SK-N-MC (cell line): ENCODE measurements at regions not wholly inside any gene's neighbourhood (a gene's known extent, or its start where the extent isn't known, plus 50 kb on each side); places are given as distances from the start of the nearest gene placed in this dataset.

Source experiments
- DNase-seq: peaks from one replicate; pipeline ENCODE4 v3.0.0-alpha.2; 2011; ENCODE audit warnings: low read depth, low spot score
- H3K27ac ChIP-seq: fragments of 200-600 bp; sonication (generic); 2 replicates; pipeline ENCODE4 v1.5.1; 2016; ENCODE audit warnings: mixed run types
- H3K36me3 ChIP-seq: fragments of 200-600 bp; sonication (generic); 2 replicates; pipeline ENCODE4 v1.6.1; 2017; ENCODE audit warnings: antibody characterized with exemption, low read length, mixed read lengths; ENCODE audit not compliant: insufficient read depth
- H3K4me3 ChIP-seq: fragments of 200-600 bp; sonication (generic); 2 replicates; pipeline ENCODE4 v1.5.1; 2016
- H3K9ac ChIP-seq: fragments of 200-600 bp; sonication (generic); 2 replicates; pipeline ENCODE4 v1.8.0; 2017; ENCODE audit warnings: mixed run types, mixed read lengths; ENCODE audit not compliant: insufficient read length
- H3K9me3 ChIP-seq: fragments of 200-600 bp; sonication (generic); 2 replicates; pipeline ENCODE4 v1.6.1; 2017; ENCODE audit warnings: low read depth, mild to moderate bottlenecking, antibody characterized with exemption, low read length, moderate library complexity, mixed read lengths
- EZH2 ChIP-seq: fragments of 200-600 bp; sonication (generic); IDR thresholded peaks from one replicate; pipeline ENCODE4 v1.6.1; 2017; ENCODE audit warnings: antibody characterized with exemption
- FOXP2 ChIP-seq: optimal IDR thresholded peaks from 2 replicates; pipeline ENCODE3; 2011; ENCODE audit warnings: mild to moderate bottlenecking, moderate library complexity; ENCODE audit not compliant: insufficient read depth; ENCODE audit errors: extremely low read length, control extremely low read depth
- POLR2AphosphoS5 ChIP-seq: IDR thresholded peaks from 2 replicates; pipeline ENCODE4 v1.6.1; 2012; ENCODE audit warnings: mild to moderate bottlenecking, low read depth, low read length, borderline replicate concordance

DNA sequence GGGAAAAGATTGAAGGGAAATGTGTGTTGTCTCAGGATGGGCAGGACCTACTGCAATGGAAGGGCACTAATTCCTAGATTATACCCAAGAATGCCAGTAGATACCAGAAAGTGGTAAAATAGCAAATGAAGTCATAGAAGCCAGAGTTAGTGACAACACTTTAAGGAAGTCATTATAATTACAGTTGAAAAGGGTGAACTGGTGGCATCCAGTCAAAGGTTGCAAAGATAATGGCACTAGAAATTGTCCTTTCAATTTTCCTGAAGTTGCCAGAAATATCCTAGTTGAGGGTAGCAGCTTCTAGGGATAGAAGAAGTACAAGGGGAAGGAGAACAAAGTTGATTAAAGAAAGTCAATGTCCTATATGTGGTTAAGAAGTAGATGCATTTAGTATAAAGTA lies 68.8 kb upstream of the GLS start:
- Histone ChIP-seq H3K36me3 (no peaks in the 10 kb centered on the region), H3K9ac (no peak overlapping the region), H3K4me3 (no peak overlapping the region), H3K27ac (no peak overlapping the region), H3K9me3 (no peaks in the 10 kb centered on the region)
- TF ChIP-seq EZH2 (no peak), FOXP2 (no peak), POLR2AphosphoS5 (no peak)
- DNase-seq = no peak

GRCh38 chr2:190812506-190813294 lies 67.9 kb upstream of the GLS start:
- H3K9ac ChIP-seq = no peak overlapping the region
- H3K27ac ChIP-seq = no peak overlapping the region
- no peak for TF ChIP-seq EZH2
- TF ChIP-seq POLR2AphosphoS5 = no peak
- no peak for TF ChIP-seq FOXP2
- no peak overlapping the region for H3K4me3 ChIP-seq
- DNase-seq = no peak
- H3K36me3 ChIP-seq = no peaks in the 10 kb centered on the region
- no peaks in the 10 kb centered on the region for H3K9me3 ChIP-seq

DNA sequence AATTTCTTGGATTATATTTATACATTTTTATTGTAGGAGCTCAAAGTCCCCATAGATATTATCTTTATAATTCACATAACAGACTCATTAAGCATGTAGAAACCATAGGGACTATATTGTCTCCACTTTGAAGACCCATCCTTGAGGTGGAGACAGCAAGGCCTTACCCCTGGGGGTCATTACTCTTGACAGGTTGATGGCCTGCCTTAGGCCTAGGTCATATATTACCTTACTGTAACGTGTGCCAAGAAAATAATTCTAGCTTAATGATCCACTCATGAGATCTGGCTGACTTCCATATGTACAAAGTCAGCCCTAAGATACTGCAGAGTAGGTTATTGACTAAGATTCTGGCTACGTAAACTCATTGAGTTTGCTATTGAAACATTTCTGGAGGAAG lies 65.4 kb upstream of the GLS start:
- H3K4me3 ChIP-seq = no peak overlapping the region
- no peak overlapping the region for H3K9ac ChIP-seq
- no peak for DNase-seq
- no peaks in the 10 kb centered on the region for H3K9me3 ChIP-seq
- H3K27ac ChIP-seq = no peak overlapping the region
- H3K36me3 ChIP-seq = no peaks in the 10 kb centered on the region
- TF ChIP-seq EZH2 (no peak), POLR2AphosphoS5 (no peak), FOXP2 (no peak)

DNA sequence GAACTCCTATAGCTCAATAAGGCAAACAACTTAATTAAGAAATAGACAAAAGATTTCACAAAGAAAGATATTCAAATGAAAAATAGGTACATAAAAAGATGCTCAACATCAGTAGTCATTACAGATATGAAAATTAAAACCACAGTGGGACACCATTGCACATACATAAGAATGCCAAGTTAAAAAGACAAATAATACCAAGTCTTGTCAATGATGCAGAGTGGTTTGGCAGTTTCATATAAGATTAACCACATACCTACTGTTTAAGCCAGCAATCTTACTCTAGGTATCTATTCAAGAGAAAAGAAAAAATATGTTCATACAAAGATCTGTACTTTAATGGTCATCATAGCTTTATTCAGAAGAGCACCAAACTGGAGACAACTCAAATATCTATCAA lies 63.5 kb upstream of the GLS start:
- H3K36me3 ChIP-seq = no peaks in the 10 kb centered on the region
- H3K4me3 ChIP-seq = no peak overlapping the region
- H3K9ac ChIP-seq = no peak overlapping the region
- TF ChIP-seq EZH2 (no peak), FOXP2 (no peak), POLR2AphosphoS5 (no peak)
- H3K9me3 ChIP-seq = no peaks in the 10 kb centered on the region
- DNase-seq = no peak
- H3K27ac ChIP-seq = no peak overlapping the region

- no peak overlapping the region for H3K9ac ChIP-seq
- no peak overlapping the region for H3K4me3 ChIP-seq
- no peaks in the 10 kb centered on the region for H3K36me3 ChIP-seq
- no peak for DNase-seq
- H3K27ac ChIP-seq = no peak overlapping the region
- TF ChIP-seq EZH2 (no peak), FOXP2 (no peak), POLR2AphosphoS5 (no peak)
- H3K9me3 ChIP-seq = no peaks in the 10 kb centered on the region
These were observed 60.8 kb upstream of the GLS start for GRCh38 chr2:190819840-190820301.

DNA sequence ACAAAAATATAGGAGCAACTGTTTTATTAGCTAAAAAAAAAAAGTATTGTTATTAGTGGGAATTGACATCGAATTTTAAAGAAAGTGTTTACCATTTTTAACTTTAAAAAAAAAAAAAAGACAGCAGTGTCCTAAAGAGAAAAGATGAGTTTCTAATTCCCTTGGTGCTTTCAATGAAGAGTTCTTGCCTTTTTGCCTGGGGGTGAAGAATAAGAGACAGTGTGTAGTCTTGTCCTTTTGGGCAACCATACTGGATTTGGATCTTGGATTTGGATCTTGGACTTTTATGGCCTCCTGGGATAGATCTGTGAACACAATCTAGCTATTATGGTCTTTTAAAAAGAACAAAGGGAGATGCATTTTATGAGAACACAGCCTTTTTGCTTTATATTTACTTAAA lies 60.2 kb upstream of the GLS start:
- Histone ChIP-seq H3K27ac (no peak overlapping the region), H3K36me3 (no peaks in the 10 kb centered on the region), H3K4me3 (no peak overlapping the region), H3K9ac (no peak overlapping the region), H3K9me3 (no peaks in the 10 kb centered on the region)
- DNase-seq = no peak
- TF ChIP-seq POLR2AphosphoS5 = no peak
- TF ChIP-seq FOXP2 = no peak

- Histone ChIP-seq H3K9me3 (no peaks in the 10 kb centered on the region), H3K9ac (no peak overlapping the region), H3K4me3 (no peak overlapping the region), H3K36me3 (no peaks in the 10 kb centered on the region), H3K27ac (no peak overlapping the region)
- no peak for TF ChIP-seq EZH2
- no peak for TF ChIP-seq POLR2AphosphoS5
- no peak for TF ChIP-seq FOXP2
- DNase-seq = no peak
These were observed 58.6 kb upstream of the GLS start for GRCh38 chr2:190822043-190822442.

- H3K4me3 ChIP-seq = no peak overlapping the region
- H3K27ac ChIP-seq = no peak overlapping the region
- TF ChIP-seq FOXP2 (no peak), POLR2AphosphoS5 (no peak), EZH2 (no peak)
- no peaks in the 10 kb centered on the region for H3K9me3 ChIP-seq
- no peak overlapping the region for H3K9ac ChIP-seq
- DNase-seq = no peak
- H3K36me3 ChIP-seq = no peaks in the 10 kb centered on the region
These were observed 52.9 kb upstream of the GLS start for GRCh38 chr2:190827720-190828119.

GRCh38 chr2:190829642-190830041 lies 51.0 kb upstream of the GLS start:
- Histone ChIP-seq H3K9ac (no peak overlapping the region), H3K36me3 (no peaks in the 10 kb centered on the region), H3K9me3 (no peaks in the 10 kb centered on the region), H3K4me3 (no peak overlapping the region), H3K27ac (no peak overlapping the region)
- no peak for DNase-seq
- TF ChIP-seq FOXP2 (no peak), EZH2 (no peak), POLR2AphosphoS5 (no peak)
